ENCODE measurements at regions not wholly inside any gene's neighbourhood (a gene's known extent, or its start where the extent isn't known, plus 50 kb on each side); places are given as distances from the start of the nearest gene placed in this dataset.

GRCh38 chr10:131517781-131518180 is 206.3 kb upstream of the TCERG1L start:
- no peak for TF ChIP-seq CTCF (IDR thresholded peaks at IDR 0.05; ENCODE audit: insufficient read depth, low read length, poor library complexity, severe bottlenecking)
- Histone ChIP-seq H3K27me3 (replicated peaks; ENCODE audit: control insufficient read depth, insufficient read depth, low read length) (no peaks in the 10 kb centered on the region), H3K4me3 (replicated peaks; ENCODE audit: low read depth, low read length) (no peak overlapping the region), H3K36me3 (ENCODE audit: control insufficient read depth, insufficient read depth, low read length) (no peaks in the 10 kb centered on the region)
- DNase-seq (ENCODE audit: extremely low read depth, insufficient read length): no peak

GRCh38 chr10:131519723-131520605 is 208.4 kb upstream of the TCERG1L start:
- DNase-seq (ENCODE audit: extremely low read depth, insufficient read length): no peak
- no peak for TF ChIP-seq CTCF (IDR thresholded peaks at IDR 0.05; ENCODE audit: insufficient read depth, low read length, poor library complexity, severe bottlenecking)

GRCh38 chr10:131531265-131532190 is 220.0 kb upstream of the TCERG1L start:
- H3K27me3 ChIP-seq (replicated peaks; ENCODE audit: control insufficient read depth, insufficient read depth, low read length): no peaks in the 10 kb centered on the region
- H3K4me3 ChIP-seq (replicated peaks; ENCODE audit: low read depth, low read length): no peak overlapping the region
- no peak for DNase-seq (ENCODE audit: extremely low read depth, insufficient read length)
- no peaks in the 10 kb centered on the region for H3K36me3 ChIP-seq (ENCODE audit: control insufficient read depth, insufficient read depth, low read length)
- no peak for TF ChIP-seq CTCF (IDR thresholded peaks at IDR 0.05; ENCODE audit: insufficient read depth, low read length, poor library complexity, severe bottlenecking)

More at GRCh38 chr10:131519723-131520605, 208.4 kb upstream of the TCERG1L start:
- Histone ChIP-seq H3K4me3 (replicated peaks; ENCODE audit: low read depth, low read length) (no peak overlapping the region), H3K36me3 (ENCODE audit: control insufficient read depth, insufficient read depth, low read length) (no peaks in the 10 kb centered on the region), H3K27me3 (replicated peaks; ENCODE audit: control insufficient read depth, insufficient read depth, low read length) (no peaks in the 10 kb centered on the region)

GRCh38 chr10:131532291-131532690 is 220.8 kb upstream of the TCERG1L start:
- no peaks in the 10 kb centered on the region for H3K27me3 ChIP-seq (replicated peaks; ENCODE audit: control insufficient read depth, insufficient read depth, low read length)
- no peak for TF ChIP-seq CTCF (IDR thresholded peaks at IDR 0.05; ENCODE audit: insufficient read depth, low read length, poor library complexity, severe bottlenecking)
- no peak for DNase-seq (ENCODE audit: extremely low read depth, insufficient read length)
- H3K4me3 ChIP-seq (replicated peaks; ENCODE audit: low read depth, low read length): no peak overlapping the region
- no peaks in the 10 kb centered on the region for H3K36me3 ChIP-seq (ENCODE audit: control insufficient read depth, insufficient read depth, low read length)

- no peak for DNase-seq (ENCODE audit: extremely low read depth, insufficient read length)
- no peak for TF ChIP-seq CTCF (IDR thresholded peaks at IDR 0.05; ENCODE audit: insufficient read depth, low read length, poor library complexity, severe bottlenecking)
- Histone ChIP-seq H3K27me3 (replicated peaks; ENCODE audit: control insufficient read depth, insufficient read depth, low read length) (no peaks in the 10 kb centered on the region), H3K36me3 (ENCODE audit: control insufficient read depth, insufficient read depth, low read length) (no peaks in the 10 kb centered on the region), H3K4me3 (replicated peaks; ENCODE audit: low read depth, low read length) (no peak overlapping the region)
Observed at GRCh38 chr10:131532745-131533341, 221.3 kb upstream of the TCERG1L start.

Data from GM06990 (cell line).